Mesodermal cell (in vitro differentiated cells): ENCODE measurements at regions not wholly inside any gene's neighbourhood (a gene's known extent, or its start where the extent isn't known, plus 50 kb on each side); places are given as distances from the start of the nearest gene placed in this dataset.
"Not testable (repeated sequence)": the region's sequence is repeated elsewhere in the genome, so short reads cannot be mapped to it uniquely, and the experiment has no call there.

ENCODE experiments used
- H3K27ac ChIP-seq: 2 replicates; pipeline ENCODE4 v1.7.0; 2013; ENCODE audit warnings: mild to moderate bottlenecking, low read depth, low read length, moderate library complexity; ENCODE audit not compliant: severe bottlenecking
- H3K36me3 ChIP-seq: 2 replicates; pipeline ENCODE4 v1.7.1; 2013; ENCODE audit warnings: mild to moderate bottlenecking, low read length, moderate library complexity; ENCODE audit not compliant: control insufficient read depth, insufficient read depth
- H3K4me1 ChIP-seq: one replicate; pipeline ENCODE4 v1.7.1; 2013; ENCODE audit warnings: mild to moderate bottlenecking, low read length; ENCODE audit not compliant: insufficient read depth, control insufficient read depth, poor library complexity, severe bottlenecking
- H3K4me3 ChIP-seq: 2 replicates; pipeline ENCODE4 v1.7.0; 2013; ENCODE audit warnings: low read length, control low read depth, mild to moderate bottlenecking; ENCODE audit not compliant: insufficient read depth, poor library complexity, severe bottlenecking; ENCODE audit errors: extremely low read depth
- H3K9me3 ChIP-seq: 2 replicates; pipeline ENCODE4 v1.7.1; 2013; ENCODE audit warnings: mild to moderate bottlenecking, low read length, moderate library complexity; ENCODE audit not compliant: control insufficient read depth
- WGBS, 2 experiments: methylation state at CpG; one replicate each; pipeline ENCODE4 v1.1.5; 2013; ENCODE audit warnings: missing lambda C conversion rate in 2 of 2; ENCODE audit not compliant: insufficient coverage in 2 of 2; 5-methylcytosine and 5-hydroxymethylcytosine counted together

DNA sequence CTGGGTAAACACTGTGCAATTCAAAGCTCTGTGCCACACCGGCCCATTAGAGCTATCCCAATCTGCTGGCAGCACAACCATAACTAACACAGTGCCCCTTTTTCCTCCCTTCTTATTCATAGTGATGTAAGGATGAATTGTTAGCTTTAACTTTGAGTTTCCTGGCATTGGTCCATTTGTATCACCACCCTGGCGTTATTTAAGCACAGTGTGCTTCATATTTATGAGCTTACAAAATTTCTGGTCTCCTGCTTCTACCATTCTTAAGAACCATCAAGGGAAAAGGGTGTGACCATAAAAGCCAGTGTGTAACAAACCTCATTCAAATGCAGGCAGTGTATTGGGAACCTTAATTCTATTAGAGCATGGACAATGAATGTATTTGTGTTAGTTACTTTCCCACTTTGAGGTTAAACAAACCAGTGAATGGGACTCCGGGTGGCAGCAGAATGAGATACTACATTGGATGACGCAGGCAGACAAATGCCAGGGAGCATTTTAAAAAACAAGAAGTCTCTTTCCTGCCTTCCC, 222.6 kb downstream of the TMEM161B start:
- WGBS, 2 experiments: 83 to 86% methylated on average over 2 to 3 of the region's 4 CpGs
- Histone ChIP-seq H3K36me3 (no peaks in the 10 kb centered on the region), H3K9me3 (no peaks in the 10 kb centered on the region), H3K4me1 (no peaks in the 10 kb centered on the region), H3K4me3 (no peak overlapping the region), H3K27ac (no peak overlapping the region)

- H3K36me3 ChIP-seq: no peaks in the 10 kb centered on the region
- no peak overlapping the region for H3K4me3 ChIP-seq
- H3K9me3 ChIP-seq: no peaks in the 10 kb centered on the region
- 0% methylated on average over 1 of the region's 1 CpG; no CpG with 5 or more reads in 1 of the 2 experiments for WGBS, 2 experiments
- no peak overlapping the region for H3K27ac ChIP-seq
- no peaks in the 10 kb centered on the region for H3K4me1 ChIP-seq
Measured at GRCh38 chr5:88045165-88045564, 223.5 kb downstream of the TMEM161B start.

DNA sequence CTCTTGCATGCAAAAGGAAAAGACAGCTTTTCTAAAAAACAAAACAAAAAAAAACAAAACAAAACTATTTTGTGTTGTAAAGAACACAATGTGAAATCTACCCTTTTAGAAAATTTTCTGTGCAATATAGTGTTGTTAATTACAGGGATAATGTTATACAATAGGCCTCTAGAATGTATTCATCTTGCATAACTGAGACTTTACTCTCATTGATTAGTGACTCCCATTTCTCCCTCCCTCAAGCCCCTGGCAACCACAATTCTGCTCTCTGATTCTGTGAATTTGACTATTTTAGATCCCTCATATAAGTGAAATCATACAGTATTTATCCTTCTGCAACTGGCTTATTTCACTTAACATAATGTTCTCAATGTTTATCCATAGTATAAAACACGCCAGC, 234.1 kb downstream of the TMEM161B start:
- WGBS, 2 experiments: no CpG with 5 or more reads among the region's 1 CpG
- Histone ChIP-seq H3K27ac (no peak overlapping the region), H3K36me3 (no peaks in the 10 kb centered on the region), H3K4me3 (no peak overlapping the region), H3K9me3 (no peaks in the 10 kb centered on the region), H3K4me1 (no peaks in the 10 kb centered on the region)

DNA sequence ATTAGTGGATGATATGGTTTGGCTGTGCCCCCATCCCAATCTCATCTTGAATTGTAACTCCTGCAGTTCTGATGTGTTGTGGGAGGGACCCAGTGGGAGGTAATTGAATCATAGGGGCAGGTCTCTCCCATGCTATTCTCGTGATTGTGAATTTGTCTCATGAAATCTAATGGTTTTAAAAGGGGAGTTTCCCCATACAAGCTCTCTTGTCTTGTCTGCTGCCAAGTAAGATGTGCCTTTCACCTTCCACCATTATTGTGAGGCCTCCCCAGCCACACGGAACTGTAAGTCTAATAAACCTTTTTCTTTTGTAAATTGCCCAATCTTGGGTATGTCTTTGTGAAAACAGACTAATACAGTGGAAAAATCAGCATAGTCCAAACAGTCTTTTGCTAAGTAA, 235.5 kb downstream of the TMEM161B start:
- WGBS, 2 experiments: no CpG with 5 or more reads among the region's 2 CpGs
- Histone ChIP-seq H3K4me3 (no peak overlapping the region), H3K27ac (no peak overlapping the region), H3K9me3 (no peaks in the 10 kb centered on the region), H3K4me1 (no peaks in the 10 kb centered on the region), H3K36me3 (no peaks in the 10 kb centered on the region)

- Histone ChIP-seq H3K4me3 (no peak overlapping the region), H3K4me1 (no peaks in the 10 kb centered on the region), H3K27ac (no peak overlapping the region), H3K9me3 (no peaks in the 10 kb centered on the region), H3K36me3 (no peaks in the 10 kb centered on the region)
- no CpG with 5 or more reads among the region's 2 CpGs for WGBS, 2 experiments
Measured at GRCh38 chr5:88029011-88029410, 239.6 kb downstream of the TMEM161B start.

GRCh38 chr5:88021141-88021540, 247.5 kb downstream of the TMEM161B start:
- Histone ChIP-seq H3K4me3 (no peak overlapping the region), H3K27ac (no peak overlapping the region), H3K36me3 (no peaks in the 10 kb centered on the region), H3K9me3 (no peaks in the 10 kb centered on the region), H3K4me1 (no peaks in the 10 kb centered on the region)
- 83 to 89% methylated on average over 1 to 3 of the region's 5 CpGs for WGBS, 2 experiments

DNA sequence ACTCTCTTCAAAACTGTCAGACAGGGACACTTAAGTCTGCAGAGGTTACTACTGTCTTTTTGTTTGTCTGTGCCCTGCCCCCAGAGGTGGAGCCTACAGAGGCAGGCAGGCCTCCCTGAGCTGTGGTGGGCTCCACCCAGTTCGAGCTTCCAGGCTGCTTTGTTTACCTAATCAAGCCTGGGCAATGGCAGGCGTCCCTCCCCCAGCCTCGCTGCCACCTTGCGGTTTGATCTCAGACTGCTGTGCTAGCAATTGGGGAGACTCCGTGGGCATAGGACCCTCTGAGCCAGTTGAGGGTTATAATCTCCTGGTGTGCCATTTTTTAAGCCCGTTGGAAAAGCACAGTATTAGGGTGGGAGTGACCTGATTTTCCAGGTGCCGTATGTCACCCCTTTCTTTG, 253.7 kb downstream of the TMEM161B start:
- not testable (repeated sequence) for H3K4me3 ChIP-seq, H3K9me3 ChIP-seq, H3K27ac ChIP-seq, H3K4me1 ChIP-seq, H3K36me3 ChIP-seq
- 76 to 91% methylated on average over 6 of the region's 7 CpGs for WGBS, 2 experiments

DNA sequence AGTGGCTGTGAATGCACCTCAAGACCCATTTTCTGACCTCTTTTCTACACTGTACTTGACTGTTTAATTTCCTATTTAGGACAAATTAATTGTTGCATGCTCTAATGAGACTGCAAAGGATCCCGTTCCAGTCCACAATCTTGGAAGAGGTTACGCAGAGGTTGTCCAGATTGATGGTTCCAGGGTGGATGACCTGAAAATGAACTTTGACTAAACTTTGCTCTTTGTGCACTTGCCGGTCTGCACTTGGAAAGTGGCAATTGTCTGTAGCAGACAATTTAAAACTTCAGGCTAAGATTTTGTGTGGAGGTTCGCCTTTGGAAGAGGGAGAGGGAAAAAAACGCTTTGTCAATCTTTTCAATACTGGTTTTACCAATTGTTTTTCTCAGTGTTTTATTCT, 267.8 kb downstream of the TMEM161B start:
- Histone ChIP-seq H3K36me3 (no peaks in the 10 kb centered on the region), H3K4me3 (no peak overlapping the region), H3K27ac (no peak overlapping the region), H3K9me3 (no peaks in the 10 kb centered on the region), H3K4me1 (no peaks in the 10 kb centered on the region)
- WGBS, 2 experiments: 88 to 100% methylated on average over 3 of the region's 5 CpGs

DNA sequence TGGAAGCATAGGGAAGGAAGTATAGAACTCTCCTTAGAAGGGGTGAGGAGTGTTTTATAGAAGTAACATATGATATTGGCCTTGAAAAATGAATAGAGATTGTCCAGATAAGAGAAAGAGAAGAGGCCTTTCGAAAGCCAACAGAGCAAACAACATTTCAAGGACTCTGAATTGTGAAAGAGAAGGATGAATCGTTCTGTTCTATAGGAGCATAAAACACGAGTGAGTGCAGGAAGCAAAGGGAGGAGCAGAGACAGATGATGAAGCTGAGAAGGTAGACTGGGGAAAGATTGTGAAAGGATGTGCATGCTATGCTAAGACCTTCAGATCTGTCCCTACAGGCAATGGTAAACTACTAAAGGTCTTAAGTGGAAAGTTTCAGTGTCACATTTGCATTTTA, 271.0 kb downstream of the TMEM161B start:
- WGBS, 2 experiments: 86 to 93% methylated on average over 2 of the region's 3 CpGs
- no peak overlapping the region for H3K4me3 ChIP-seq
- H3K4me1 ChIP-seq: no peaks in the 10 kb centered on the region

GRCh38 chr5:87966213-87966612, 302.4 kb downstream of the TMEM161B start:
- Histone ChIP-seq H3K4me1 (no peaks in the 10 kb centered on the region), H3K27ac (no peak overlapping the region), H3K4me3 (no peak overlapping the region), H3K9me3 (no peaks in the 10 kb centered on the region), H3K36me3 (no peaks in the 10 kb centered on the region)
- WGBS, 2 experiments: no CpG with 5 or more reads among the region's 2 CpGs

More for the DNA sequence above, 271.0 kb downstream of the TMEM161B start:
- H3K27ac ChIP-seq: no peak overlapping the region
- no peaks in the 10 kb centered on the region for H3K9me3 ChIP-seq
- no peaks in the 10 kb centered on the region for H3K36me3 ChIP-seq

DNA sequence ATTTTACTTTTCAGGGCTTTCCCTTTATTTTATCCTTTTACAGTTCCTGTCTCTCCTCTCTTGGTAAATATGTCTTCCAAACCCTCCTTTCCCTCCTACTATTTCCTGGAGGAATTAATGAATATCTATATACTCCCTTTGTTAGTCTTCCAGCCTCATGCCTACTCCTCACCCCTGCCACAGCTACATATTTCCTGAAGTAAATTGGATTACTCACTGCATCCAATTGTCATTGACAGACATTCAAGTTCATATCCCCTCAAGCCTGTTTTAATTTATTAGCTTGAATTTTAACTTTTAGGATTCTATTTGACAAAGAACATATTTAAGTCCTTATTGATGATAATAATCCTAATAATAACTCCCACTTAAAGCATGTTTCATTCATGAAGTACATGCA, 314.5 kb downstream of the TMEM161B start:
- Histone ChIP-seq H3K9me3 (no peaks in the 10 kb centered on the region), H3K4me3 (no peak overlapping the region), H3K4me1 (peaks cover 5% of the 10 kb centered on the region), H3K27ac (no peak overlapping the region), H3K36me3 (no peaks in the 10 kb centered on the region)
